H1 (cell line): ENCODE measurements at regions not wholly inside any gene's neighbourhood (a gene's known extent, or its start where the extent isn't known, plus 50 kb on each side); places are given as distances from the start of the nearest gene placed in this dataset.

ENCODE experiments used
- CTCF ChIA-PET: fragments of 300-600 bp; sonication (Branson Sonifier 250); formaldehyde crosslinking; loops from one replicate; lab custom pipeline; 2021; ENCODE audit not compliant: partially characterized antibody; lab: Charles Lee
- POLR2A ChIA-PET: fragments of 300-600 bp; sonication (Branson Sonifier 250); formaldehyde crosslinking; loops from one replicate; lab custom pipeline; 2021; ENCODE audit warnings: inconsistent platforms; ENCODE audit not compliant: partially characterized antibody; lab: Charles Lee
- DNase-seq, 2 experiments: peaks; one replicate each; pipeline versions ENCODE4 v3.0.0 to v3.0.0-alpha.2; 2010 to 2022; ENCODE audit warnings: low spot score in 2 of 2, low read depth in 1 of 2, mixed read lengths in 1 of 2
- FAIRE-seq: peaks from 2 replicates; lab custom pipeline; 2011; peaks lifted over from hg19 to GRCh38; lab: Jason Lieb, UNC
- H2AFZ ChIP-seq: 2 replicates; pipeline ENCODE4 v1.8.1; 2012; ENCODE audit warnings: low read length, inconsistent platforms
- H2AK5ac ChIP-seq: 2 replicates; pipeline ENCODE4 v1.6.1; 2013; ENCODE audit warnings: low read depth, low read length
- H2BK120ac ChIP-seq: replicated peaks from 2 replicates; pipeline ENCODE3; 2013; ENCODE audit warnings: low read depth, low read length, inconsistent platforms
- H2BK12ac ChIP-seq: 2 replicates; pipeline ENCODE4 v1.6.1; 2013; ENCODE audit warnings: low read depth, low read length
- H2BK15ac ChIP-seq: 2 replicates; pipeline ENCODE4 v1.6.1; 2013; ENCODE audit warnings: low read length
- H2BK20ac ChIP-seq: 2 replicates; pipeline ENCODE4 v1.6.1; 2013; ENCODE audit warnings: low read length
- H2BK5ac ChIP-seq: 2 replicates; pipeline ENCODE4 v1.6.1; 2013; ENCODE audit warnings: low read depth, low read length
- H3K14ac ChIP-seq: 2 replicates; pipeline ENCODE4 v1.6.1; 2013; ENCODE audit warnings: inconsistent platforms; ENCODE audit not compliant: insufficient read length
- H3K18ac ChIP-seq: 2 replicates; pipeline ENCODE4 v1.6.1; 2013; ENCODE audit warnings: low read length; ENCODE audit errors: extremely low read depth
- H3K23ac ChIP-seq: 2 replicates; pipeline ENCODE4 v1.6.1; 2013; ENCODE audit warnings: inconsistent platforms; ENCODE audit not compliant: insufficient read length
- H3K23me2 ChIP-seq: 2 replicates; pipeline ENCODE4 v1.6.1; 2013; ENCODE audit warnings: low read depth, low read length
- H3K27ac ChIP-seq: 2 replicates; pipeline ENCODE4 v1.6.1; 2011; ENCODE audit warnings: low read depth, low read length, inconsistent platforms
- H3K27me3 ChIP-seq, 4 experiments: replicated peaks in 1 of 4; 1 replicate in 1 of 4; 2 replicates in 3 of 4; pipeline versions ENCODE4 v1.6.1 to v1.8.1; 2011 to 2013; ENCODE audit warnings: low read length in 3 of 4, mild to moderate bottlenecking in 3 of 4, inconsistent platforms in 2 of 4, mixed read lengths in 2 of 4, moderate library complexity in 1 of 4; ENCODE audit not compliant: control insufficient read depth in 3 of 4, insufficient read depth in 3 of 4; ENCODE audit errors: extremely low read depth in 1 of 4
- H3K36me3 ChIP-seq, 4 experiments: 2 replicates each; pipeline versions ENCODE4 v1.6.1 to v1.8.1; 2011 to 2013; ENCODE audit warnings: mild to moderate bottlenecking in 4 of 4, low read length in 3 of 4, moderate library complexity in 2 of 4, control low read depth in 1 of 4, inconsistent platforms in 1 of 4; ENCODE audit not compliant: insufficient read depth in 4 of 4, control insufficient read depth in 2 of 4
- H3K4ac ChIP-seq: replicated peaks from 2 replicates; pipeline ENCODE3; 2013; ENCODE audit warnings: low read length, low read depth, mixed read lengths, inconsistent platforms; ENCODE audit not compliant: insufficient read length
- H3K4me1 ChIP-seq, 4 experiments: replicated peaks in 1 of 4; 1 replicate in 1 of 4; 2 replicates in 3 of 4; pipeline versions ENCODE4 v1.6.1 to v1.8.1; 2011 to 2013; ENCODE audit warnings: low read length in 3 of 4, inconsistent platforms in 2 of 4, mixed read lengths in 1 of 4; ENCODE audit not compliant: insufficient read depth in 4 of 4, control insufficient read depth in 3 of 4
- H3K4me2 ChIP-seq, 2 experiments: 2 replicates each; pipeline versions ENCODE4 v1.6.1 to v1.8.1; 2011 to 2013; ENCODE audit warnings: low read depth in 2 of 2, low read length in 2 of 2, control low read depth in 1 of 2, inconsistent platforms in 1 of 2, mild to moderate bottlenecking in 1 of 2; ENCODE audit not compliant: insufficient read depth in 1 of 2
- H3K4me3 ChIP-seq, 4 experiments: fragments of 200-600, 300-600 bp in 1 of 4; sonication (generic), shearing (Covaris generic), sonication (Bioruptor Twin) in 1 of 4; 2 replicates each; pipeline versions ENCODE4 v1.5.1 to v1.8.1; 2011 to 2016; ENCODE audit warnings: low read length in 4 of 4, low read depth in 3 of 4, control low read depth in 2 of 4, inconsistent platforms in 2 of 4, mild to moderate bottlenecking in 2 of 4, mixed read lengths in 1 of 4, moderate library complexity in 1 of 4; ENCODE audit not compliant: insufficient read depth in 2 of 4; ENCODE audit errors: extremely low read depth in 1 of 4
- H3K56ac ChIP-seq: replicated peaks from 2 replicates; pipeline ENCODE3; 2013; ENCODE audit warnings: low read depth, mild to moderate bottlenecking, mixed read lengths, low read length, inconsistent platforms; ENCODE audit not compliant: insufficient read length
- H3K79me1 ChIP-seq: 2 replicates; pipeline ENCODE4 v1.6.1; 2013; ENCODE audit warnings: low read depth, low read length, control low read depth
- H3K79me2 ChIP-seq, 2 experiments: 2 replicates each; pipeline versions ENCODE4 v1.6.1 to v1.8.1; 2012 to 2013; ENCODE audit warnings: low read length in 2 of 2, mild to moderate bottlenecking in 2 of 2, inconsistent platforms in 1 of 2; ENCODE audit not compliant: insufficient read depth in 2 of 2, control insufficient read depth in 1 of 2
- H3K9ac ChIP-seq, 4 experiments: replicated peaks in 1 of 4; 1 replicate in 1 of 4; 2 replicates in 3 of 4; pipeline versions ENCODE4 v1.6.1 to v1.8.1; 2011 to 2013; ENCODE audit warnings: low read depth in 3 of 4, low read length in 3 of 4, control low read depth in 2 of 4, mild to moderate bottlenecking in 2 of 4, moderate library complexity in 2 of 4, inconsistent platforms in 1 of 4; ENCODE audit errors: extremely low read depth in 1 of 4
- H3K9me3 ChIP-seq, 2 experiments: 2 replicates each; pipeline versions ENCODE4 v1.6.1 to v1.8.1; 2012 to 2013; ENCODE audit warnings: mild to moderate bottlenecking in 2 of 2, moderate library complexity in 2 of 2, control low read depth in 1 of 2, inconsistent platforms in 1 of 2, low read depth in 1 of 2, low read length in 1 of 2, mixed read lengths in 1 of 2; ENCODE audit not compliant: insufficient read depth in 2 of 2
- H4K20me1 ChIP-seq, 2 experiments: replicated peaks in 1 of 2; 2 replicates each; pipeline versions ENCODE3 to v1.8.1; 2011 to 2013; ENCODE audit warnings: inconsistent platforms in 2 of 2, low read length in 2 of 2, mild to moderate bottlenecking in 1 of 2; ENCODE audit not compliant: insufficient read depth in 2 of 2, control insufficient read depth in 1 of 2
- H4K5ac ChIP-seq: 2 replicates; pipeline ENCODE4 v1.6.1; 2013; ENCODE audit warnings: low read length, low read depth, mixed read lengths, inconsistent platforms; ENCODE audit not compliant: insufficient read length
- H4K8ac ChIP-seq: 2 replicates; pipeline ENCODE4 v1.8.0; 2013; ENCODE audit warnings: mild to moderate bottlenecking, moderate library complexity, low read length, inconsistent platforms; ENCODE audit not compliant: insufficient read depth; ENCODE audit errors: extremely low read depth
- H4K91ac ChIP-seq: replicated peaks from 2 replicates; pipeline ENCODE3; 2013; ENCODE audit warnings: low read length, mixed read lengths, inconsistent platforms; ENCODE audit not compliant: insufficient read length
- MAFK ChIP-seq: IDR thresholded peaks from 2 replicates; pipeline ENCODE4 v1.6.1; 2012; ENCODE audit warnings: low read depth, mild to moderate bottlenecking, improper control_type of control experiment, low read length
- SP2 ChIP-seq: IDR thresholded peaks from 2 replicates; pipeline ENCODE4 v1.6.1; 2012; ENCODE audit warnings: mild to moderate bottlenecking, low read length, inconsistent platforms
- WGBS, 2 experiments: shearing (Covaris generic) in 1 of 2; methylation state at CpG; one replicate each; pipeline versions ENCODE4 v1.1.6 to v1.1.7; 2013 to 2015; ENCODE audit warnings: low lambda C conversion rate in 2 of 2, mixed read lengths in 2 of 2, inconsistent platforms in 1 of 2, low coverage in 1 of 2, missing lambda C conversion rate in 1 of 2; ENCODE audit not compliant: insufficient replicate concordance in 2 of 2, insufficient coverage in 1 of 2, insufficient read length in 1 of 2; ENCODE audit errors: extremely low coverage in 1 of 2, missing lambda C conversion rate in 1 of 2; 5-methylcytosine and 5-hydroxymethylcytosine counted together

DNA sequence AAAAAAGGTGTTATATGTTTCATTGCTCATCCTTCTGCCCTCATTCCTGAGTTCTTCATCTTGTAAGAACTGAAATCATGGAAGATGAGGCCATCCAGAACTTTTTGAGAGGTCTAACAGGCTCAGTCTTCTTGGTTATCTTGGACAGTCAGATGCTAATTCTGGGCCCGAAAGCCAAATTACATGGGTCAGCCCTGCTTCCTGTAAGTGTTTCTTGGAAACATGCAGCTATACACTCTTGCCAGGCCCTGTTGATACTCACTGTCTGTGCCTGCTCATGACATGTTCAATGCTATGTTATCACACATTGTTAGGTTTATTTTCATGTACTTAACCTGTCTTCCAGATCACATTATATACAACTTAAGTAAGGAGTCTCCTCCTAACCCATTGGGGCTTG is 542.5 kb downstream of the NUF2 start:
- no peak overlapping the region for H3K23ac ChIP-seq
- no peak overlapping the region for H4K5ac ChIP-seq
- no peak overlapping the region for H3K56ac ChIP-seq
- no peak overlapping the region for H3K4ac ChIP-seq
- no peaks in the 10 kb centered on the region for H3K4me1 ChIP-seq
- H2BK15ac ChIP-seq: no peak overlapping the region
- no peak overlapping the region for H4K8ac ChIP-seq
- no peak overlapping the region for H2AFZ ChIP-seq
- no peak overlapping the region for H2BK20ac ChIP-seq
- H3K4me3 ChIP-seq: no peak overlapping the region
- H3K4me2 ChIP-seq: no peak overlapping the region
- no peak overlapping the region for H3K14ac ChIP-seq
- H4K20me1 ChIP-seq: no peaks in the 10 kb centered on the region
- no peak overlapping the region for H3K18ac ChIP-seq
- H4K91ac ChIP-seq: no peak overlapping the region
- H3K79me2 ChIP-seq: no peaks in the 10 kb centered on the region
- DNase-seq (no peak), FAIRE-seq (no peak)
- H3K23me2 ChIP-seq: no peaks in the 10 kb centered on the region
- no peak overlapping the region for H2BK12ac ChIP-seq
- H3K27ac ChIP-seq: no peak overlapping the region
- H2BK120ac ChIP-seq: no peak overlapping the region
- H2AK5ac ChIP-seq: no peak overlapping the region
- H2BK5ac ChIP-seq: no peak overlapping the region
- no peaks in the 10 kb centered on the region for H3K36me3 ChIP-seq
- no peaks in the 10 kb centered on the region for H3K79me1 ChIP-seq
- 91% methylated on average over 1 of the region's 1 CpG; no CpG with 5 or more reads in 1 of the 2 experiments for WGBS, 2 experiments
- TF ChIP-seq SP2 (no peak), MAFK (no peak)
- H3K9ac ChIP-seq: no peak overlapping the region
- CTCF ChIA-PET: interaction anchor here (0.6 to 5.6 kb wide), 2 partner anchors 10 to 273 kb away, joined by 3 to 53 read pairs; no protein-coding TSS in a partner anchor
- 0 out of 4 replicates have a peak, but pooled peaks cover 0 to 2% of the 10 kb centered on the region in 2 experiments for H3K9me3 ChIP-seq
- H3K27me3 ChIP-seq: no peaks in the 10 kb centered on the region
- POLR2A ChIA-PET: no interaction called here
